GM19372 (cell line): ENCODE measurements at regions not wholly inside any gene's neighbourhood (a gene's known extent, or its start where the extent isn't known, plus 50 kb on each side); places are given as distances from the start of the nearest gene placed in this dataset.
"Not testable (repeated sequence)": the region's sequence is repeated elsewhere in the genome, so short reads cannot be mapped to it uniquely, and the experiment has no call there.

Experiments used
- ATAC-seq: cut with Tn5 transposase; IDR thresholded peaks from one replicate; pipeline ENCODE4 v1.9.1; 2021; ENCODE audit warnings: mild to moderate bottlenecking, low read depth, moderate library complexity; ENCODE audit not compliant: unreplicated experiment

DNA sequence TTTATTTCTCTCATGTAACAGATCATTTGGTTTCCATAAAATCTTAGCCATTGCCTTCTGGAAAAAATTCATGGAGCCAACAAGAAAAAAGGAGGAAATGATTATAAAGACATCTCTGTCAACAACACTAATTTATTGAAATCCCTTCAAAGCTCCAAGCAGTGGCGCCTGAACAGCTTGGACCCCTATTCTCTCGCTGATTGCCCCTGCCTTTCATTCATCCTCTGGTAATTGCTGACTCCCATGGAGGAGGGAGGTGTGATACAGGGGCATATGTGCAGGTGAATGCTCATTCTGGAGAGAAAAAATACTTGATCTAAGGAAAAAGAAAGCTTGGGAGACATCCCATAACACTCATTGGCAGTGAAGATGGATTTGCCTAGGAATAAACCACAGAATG is 345.5 kb downstream of the FGFR2 start:
- ATAC-seq = no peak

DNA sequence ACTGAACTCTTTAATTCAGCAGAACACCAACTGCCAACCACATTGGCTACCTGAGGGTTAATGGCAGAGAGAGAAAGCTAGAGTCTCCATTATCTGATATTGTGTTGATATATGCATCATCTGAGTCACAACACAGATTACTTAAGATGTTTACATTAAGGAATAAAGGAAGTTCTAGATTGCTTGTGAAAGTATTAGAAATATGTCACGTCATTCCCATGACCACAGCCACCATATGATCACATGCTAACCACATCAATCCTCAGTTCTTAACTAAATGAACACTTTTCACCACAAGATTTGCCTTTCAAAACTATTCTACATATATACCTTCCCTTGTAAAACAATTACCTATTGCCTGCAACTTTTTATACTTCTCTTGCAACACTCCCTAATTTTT is 337.9 kb downstream of the FGFR2 start:
- no peak for ATAC-seq

DNA sequence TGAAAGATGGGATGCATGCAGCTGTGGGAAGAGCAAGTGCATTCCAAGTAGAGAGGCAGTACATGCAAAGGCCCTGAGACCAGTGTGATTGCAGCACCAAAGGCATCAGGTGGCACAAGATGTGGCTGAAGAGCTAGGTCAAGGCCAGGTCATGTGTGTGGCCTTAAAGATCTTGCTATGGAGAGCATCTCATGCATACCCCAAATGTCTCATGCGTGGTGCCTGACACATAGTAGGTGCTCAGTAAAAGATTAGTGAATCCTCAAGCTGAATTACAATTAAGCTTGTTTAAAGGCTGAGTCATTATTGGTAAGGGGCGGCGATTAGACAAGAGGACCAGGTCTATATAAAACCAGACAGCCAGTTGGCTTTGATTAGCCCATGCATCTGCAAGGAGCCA is 336.6 kb downstream of the FGFR2 start:
- no peak for ATAC-seq

DNA sequence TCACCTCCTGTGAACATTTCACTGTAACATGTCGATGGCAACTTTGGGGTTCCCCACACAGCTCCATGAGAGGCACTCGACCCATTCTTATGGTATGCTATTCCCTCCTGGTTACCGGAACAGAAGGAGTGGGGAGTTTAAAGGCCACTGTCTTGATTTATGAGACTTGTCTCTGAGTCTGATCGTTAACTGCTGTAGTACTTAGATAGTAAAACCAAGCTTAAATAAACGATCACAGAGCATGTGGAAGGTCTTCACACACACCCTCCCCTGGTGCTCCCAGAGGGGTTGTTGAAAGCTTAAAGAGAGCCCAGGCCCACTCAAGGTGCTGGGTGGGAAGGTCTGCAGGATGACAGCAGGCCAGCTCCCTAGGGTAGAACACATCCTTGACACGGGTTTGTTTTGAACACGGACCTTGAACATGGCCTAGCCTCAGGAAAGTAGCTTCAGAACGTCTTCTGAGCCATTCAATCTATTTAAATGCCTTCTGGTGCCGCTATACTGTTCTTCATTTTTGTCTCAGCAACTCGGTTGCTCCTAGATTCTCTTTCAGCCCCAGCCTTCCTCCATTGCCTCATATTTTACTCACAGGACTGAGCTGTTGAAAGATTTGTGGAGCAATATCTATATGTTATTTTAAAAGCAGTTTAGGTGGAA is 335.3 kb downstream of the FGFR2 start:
- ATAC-seq = no peak

DNA sequence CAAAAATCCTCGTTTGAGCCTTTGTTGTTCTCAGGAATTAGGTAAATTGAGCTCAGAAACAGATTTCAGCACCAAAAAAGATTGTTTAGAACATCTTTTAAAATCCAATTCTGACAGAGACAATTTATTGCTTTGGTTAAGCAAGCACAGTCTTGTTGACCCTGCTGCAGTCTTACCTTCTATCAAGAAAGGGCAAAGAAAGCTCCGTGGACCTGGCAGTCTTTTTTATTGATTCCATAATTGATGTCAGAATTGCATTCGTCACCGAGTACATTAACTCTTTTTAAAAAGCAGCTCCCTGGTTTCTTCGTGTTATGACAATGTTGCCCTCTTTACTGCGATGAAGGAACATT is 334.8 kb downstream of the FGFR2 start:
- no peak for ATAC-seq

DNA sequence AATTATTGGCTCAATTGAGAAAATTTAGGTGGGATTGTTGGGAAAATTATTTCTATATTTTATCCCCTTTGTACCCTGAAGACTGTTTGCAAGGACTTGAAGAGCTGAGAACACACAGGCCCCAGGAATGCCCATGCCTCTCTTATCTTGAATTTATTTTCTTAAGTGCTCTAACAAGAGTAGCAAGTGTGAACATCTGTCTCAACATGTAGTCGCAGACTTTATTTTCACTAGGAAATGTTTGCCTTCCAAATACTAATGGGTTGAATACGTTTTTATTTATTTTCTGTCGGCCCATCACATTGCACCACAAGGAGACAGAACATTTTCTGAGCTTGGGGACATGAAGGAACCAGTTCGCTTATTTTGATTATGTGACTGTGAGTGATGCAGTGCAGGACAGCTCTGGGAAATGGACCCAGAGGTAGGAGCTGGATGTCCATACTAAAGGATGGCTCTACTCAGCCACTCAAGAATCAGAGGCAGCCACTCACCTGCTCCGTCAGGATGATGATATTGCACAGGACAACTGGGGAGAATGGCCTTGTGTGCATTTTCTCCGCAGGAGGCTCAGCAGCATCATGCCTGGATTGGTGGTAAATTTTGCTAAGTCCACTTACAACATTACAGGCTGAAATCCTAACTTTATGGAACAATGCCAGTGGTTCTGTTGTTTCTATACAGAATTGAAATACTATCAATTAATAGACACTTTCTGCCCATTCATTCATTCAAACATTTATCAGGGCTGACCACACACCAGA is 332.7 kb downstream of the FGFR2 start:
- ATAC-seq = no peak

DNA sequence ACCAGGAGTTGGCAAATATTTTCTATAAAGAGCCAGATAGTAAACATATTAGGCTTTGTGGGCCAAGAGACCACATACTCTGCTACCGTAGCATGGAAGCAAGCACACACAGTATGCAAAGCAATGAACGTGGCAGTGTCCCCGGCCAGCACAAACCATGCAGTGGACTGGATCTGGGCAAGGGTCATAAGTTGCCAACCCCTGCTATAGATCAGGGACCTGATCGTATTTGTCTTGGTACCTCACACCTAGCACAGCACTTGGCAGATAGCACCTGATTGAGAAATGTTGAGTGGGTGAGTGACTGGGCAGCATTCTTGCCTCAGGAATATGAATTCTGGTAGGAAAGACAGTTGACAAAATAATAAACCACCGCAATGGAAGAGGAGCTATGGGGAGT is 331.9 kb downstream of the FGFR2 start:
- no peak for ATAC-seq

DNA sequence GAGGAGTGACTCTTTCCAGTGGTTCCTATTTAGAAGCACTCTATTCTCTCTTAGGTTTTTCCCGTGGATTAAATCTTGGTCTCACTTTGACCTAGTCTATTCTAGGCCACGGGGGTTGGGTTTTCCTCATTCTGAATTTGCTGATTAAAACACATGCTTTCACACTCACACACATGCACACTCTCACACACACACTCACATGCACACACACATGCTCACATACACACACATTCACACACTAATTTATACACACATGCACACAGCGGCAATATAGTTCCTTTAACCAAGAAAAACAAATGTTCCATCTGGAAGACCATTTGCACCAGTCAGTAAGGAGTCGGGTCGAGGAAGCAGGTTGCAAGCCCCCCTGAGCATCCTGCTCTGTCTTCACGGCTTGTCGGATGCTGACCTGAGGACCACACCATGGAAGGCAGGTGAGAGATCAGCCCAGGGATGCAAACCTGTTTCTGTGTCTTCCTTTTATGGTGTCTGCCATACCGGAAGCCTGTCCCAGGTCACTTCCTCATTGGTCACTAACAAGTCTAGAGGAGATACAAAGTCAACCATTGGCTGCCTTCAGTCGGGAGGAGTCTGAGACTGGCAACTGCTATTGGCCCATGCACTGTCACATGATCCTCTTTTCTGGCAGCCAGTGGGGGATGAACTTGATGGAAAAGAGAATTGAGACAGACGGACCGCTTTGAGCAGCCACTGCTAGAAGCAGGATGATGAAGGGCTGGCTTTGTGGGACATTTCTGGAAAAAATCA is 330.8 kb downstream of the FGFR2 start:
- no peak for ATAC-seq

DNA sequence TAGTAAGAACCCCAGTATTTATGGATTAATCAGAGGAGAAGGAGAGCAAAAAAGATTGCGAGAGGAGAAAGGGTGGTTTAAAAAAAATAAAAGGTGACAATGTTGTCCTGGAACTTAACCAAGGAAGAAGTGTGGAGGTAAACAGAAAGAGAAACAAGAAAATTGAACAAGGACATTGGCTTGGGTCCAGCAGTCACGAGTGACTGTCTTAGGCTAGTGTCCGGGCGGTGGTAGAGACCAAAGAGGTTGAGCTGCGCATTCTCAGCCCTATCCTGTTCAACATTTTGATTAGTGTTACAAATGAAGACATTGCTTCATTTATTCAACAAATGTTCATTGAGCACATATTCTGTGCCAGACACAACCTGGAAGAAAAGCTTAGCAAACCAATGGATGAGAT is 329.9 kb downstream of the FGFR2 start:
- ATAC-seq = no peak

DNA sequence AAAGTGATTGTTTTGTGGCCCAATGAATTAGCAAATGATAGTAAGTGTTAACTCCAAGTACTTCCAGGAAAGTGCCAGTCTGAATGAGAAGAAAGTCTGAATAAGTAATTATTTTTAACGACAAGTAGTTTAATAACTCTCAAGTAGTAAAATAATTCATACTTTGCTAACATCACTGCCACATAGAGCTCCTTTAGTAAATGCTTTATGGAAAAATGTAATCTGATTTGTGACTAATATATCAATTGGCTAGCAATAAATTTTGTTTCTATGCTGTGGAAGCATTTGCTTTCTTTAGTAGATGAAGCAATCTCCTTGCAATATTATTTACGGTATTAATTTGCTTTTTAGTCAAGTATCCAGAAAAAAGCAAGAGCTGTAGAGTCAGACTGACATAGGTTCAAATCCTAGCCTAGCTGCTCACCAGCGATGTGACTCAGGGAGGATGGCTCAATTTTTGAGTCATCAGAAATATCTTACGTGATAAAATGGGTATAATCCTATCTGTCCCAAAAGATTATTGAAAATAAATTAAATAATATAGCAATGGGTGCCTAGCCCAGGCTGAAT is 329.3 kb downstream of the FGFR2 start:
- no peak for ATAC-seq

DNA sequence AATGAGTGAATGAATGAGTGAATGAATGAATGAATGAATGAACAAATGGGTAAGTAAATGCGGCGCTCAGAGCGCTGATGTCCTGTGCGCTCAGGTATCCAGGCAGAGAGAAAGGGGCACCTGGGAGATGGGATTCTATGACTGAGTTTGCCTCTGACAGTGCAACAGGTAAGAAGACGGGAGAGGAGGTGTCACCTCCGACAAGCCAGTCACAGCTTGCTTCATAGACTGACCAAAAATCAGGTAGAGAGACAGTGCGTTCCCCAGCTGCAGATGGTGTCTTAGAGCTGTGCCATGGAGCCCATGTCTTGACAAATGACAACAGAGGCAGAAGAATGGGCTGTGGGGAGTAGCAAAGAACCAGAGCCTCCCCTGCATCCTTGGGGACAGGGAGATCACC is 327.3 kb downstream of the FGFR2 start:
- no peak for ATAC-seq

DNA sequence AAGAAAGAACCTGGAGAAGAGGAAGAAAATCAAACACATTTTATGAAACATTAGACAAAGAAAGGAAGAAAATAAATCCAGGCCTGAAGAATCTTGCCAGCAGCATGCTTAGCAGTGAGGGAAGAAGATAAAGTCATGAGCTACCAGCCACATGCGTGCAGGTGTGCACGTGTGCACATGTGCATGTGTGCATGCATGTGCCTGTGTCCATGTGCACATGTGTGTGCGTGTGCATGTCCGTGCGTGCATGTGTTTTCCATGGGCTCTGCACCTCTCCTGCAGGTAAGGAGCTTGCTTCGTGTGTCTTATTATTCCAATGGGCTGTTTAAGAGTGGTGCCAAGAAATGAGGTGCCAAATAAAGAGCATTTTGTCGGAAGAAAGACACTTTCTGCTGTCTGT is 322.2 kb downstream of the FGFR2 start:
- no peak for ATAC-seq

DNA sequence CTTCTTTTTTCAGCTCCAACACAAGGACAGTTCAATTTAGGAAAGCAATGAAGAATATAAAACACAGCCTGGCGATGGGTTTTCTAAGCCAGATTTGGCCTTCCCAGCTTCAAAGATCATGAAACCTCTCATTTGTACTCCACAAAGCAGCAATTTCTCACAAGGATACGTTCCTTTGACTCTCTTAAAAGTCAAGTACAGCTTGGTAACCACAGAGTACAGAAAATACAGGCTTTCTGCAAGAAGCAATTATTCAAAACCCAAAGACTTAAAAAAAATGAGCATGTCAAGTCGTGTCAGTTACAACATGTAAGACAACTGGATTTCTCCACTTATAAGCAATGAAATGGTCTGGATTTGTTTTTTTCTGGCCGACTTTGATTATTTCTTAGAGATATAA is 321.4 kb downstream of the FGFR2 start:
- no peak for ATAC-seq

DNA sequence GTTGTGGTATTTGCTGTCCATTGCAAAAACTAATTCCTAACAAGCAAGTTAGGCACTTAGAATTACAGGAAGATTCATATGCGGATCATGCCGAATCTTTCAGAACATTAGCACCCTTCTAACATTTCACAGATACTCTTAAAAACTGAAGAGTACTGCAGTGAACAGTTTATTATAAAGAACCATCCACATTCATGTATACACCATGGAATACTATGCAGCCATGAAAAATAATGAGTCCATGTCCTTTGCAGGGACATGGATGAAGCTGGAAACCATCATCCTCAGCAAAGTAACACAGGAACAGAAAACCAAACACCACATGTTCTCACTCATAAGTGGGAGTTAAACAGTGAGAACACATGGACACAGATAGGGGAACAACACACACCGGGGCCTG is 319.9 kb downstream of the FGFR2 start:
- not testable (repeated sequence) for ATAC-seq

DNA sequence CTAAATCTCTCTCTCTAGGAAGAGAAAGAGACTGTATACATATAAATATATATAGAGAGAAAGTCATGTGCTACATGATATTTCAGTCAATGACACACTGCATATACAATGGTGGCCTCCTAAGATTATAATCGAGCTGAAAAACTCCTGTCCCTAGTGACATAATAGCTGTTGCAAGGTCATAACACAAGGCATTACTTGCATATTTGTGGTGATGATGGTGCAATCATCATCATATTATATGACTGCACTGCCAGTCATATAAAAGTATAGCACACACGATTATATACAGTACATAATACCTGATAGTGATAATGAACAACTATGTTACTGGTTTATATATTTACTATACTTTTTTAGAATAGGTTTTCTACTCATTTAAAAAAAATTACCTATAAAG is 316.7 kb downstream of the FGFR2 start:
- no peak for ATAC-seq

DNA sequence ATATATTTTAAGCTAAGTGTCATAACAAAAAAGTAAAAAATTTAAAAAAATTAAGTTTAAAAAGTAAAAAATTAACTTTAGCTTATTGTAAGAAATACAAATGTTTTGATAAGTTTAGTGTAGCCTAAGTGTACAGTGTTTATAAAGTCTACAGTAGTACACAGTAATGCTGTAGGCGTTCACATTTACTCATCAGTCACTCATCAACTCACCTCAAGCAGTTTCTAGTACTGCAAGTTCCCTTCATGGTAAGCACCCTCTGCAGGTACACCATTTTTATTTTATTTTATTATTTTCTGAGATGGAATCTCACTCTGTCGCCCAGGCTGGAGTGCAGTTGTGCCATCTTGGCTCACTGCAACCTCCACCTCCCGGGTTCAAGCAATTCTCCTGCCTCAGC is 316.0 kb downstream of the FGFR2 start:
- ATAC-seq = no peak

DNA sequence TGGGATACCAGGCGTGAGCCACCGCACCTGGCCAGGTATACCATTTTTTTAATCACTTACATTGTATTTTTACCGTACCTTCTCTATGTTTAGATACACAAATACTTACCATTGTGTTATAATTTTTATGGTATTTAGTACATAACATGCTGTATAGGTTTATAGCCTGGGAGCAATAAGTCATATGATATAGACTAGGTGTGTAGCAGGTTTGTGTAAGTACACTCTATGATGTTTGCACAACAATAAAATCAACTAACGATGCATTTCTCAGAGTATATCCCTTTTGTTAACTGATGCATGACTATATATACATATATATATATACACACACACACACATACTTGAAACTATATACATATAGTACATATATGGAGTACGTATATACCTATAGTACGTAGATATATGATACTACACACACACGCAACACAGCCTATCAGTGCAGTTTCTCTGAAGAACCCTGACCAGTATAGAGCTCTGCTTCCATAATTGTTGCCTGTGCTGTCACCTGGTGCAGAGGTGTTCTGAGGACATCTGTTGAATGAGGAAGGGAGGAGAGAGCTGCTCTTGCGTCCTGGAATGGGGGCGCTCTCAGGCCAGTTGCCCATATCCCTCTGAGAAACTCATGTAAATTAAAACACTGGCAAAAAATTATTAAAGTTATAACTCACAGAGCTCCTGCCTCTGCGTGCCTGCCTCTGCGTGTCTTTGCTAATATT is 315.3 kb downstream of the FGFR2 start:
- ATAC-seq = no peak

DNA sequence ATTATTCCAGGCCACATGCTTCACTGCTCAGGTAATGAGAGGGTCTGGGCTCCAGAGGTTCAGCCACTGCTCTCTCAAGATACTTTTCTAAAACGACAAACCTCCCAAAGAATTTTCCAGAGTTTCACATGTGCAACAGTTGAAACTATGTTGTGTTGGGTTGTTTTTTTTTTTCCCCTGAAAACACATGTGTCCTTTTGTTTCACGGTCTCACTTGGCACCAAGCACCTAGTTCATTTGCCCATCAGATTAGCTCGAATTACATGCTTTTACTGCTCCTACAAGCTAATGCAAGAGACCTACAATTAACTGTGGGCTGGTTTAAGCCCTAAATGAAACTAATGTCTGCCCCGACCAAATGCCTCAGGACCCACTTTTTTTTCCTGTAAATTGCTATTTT is 313.3 kb downstream of the FGFR2 start:
- no peak for ATAC-seq

DNA sequence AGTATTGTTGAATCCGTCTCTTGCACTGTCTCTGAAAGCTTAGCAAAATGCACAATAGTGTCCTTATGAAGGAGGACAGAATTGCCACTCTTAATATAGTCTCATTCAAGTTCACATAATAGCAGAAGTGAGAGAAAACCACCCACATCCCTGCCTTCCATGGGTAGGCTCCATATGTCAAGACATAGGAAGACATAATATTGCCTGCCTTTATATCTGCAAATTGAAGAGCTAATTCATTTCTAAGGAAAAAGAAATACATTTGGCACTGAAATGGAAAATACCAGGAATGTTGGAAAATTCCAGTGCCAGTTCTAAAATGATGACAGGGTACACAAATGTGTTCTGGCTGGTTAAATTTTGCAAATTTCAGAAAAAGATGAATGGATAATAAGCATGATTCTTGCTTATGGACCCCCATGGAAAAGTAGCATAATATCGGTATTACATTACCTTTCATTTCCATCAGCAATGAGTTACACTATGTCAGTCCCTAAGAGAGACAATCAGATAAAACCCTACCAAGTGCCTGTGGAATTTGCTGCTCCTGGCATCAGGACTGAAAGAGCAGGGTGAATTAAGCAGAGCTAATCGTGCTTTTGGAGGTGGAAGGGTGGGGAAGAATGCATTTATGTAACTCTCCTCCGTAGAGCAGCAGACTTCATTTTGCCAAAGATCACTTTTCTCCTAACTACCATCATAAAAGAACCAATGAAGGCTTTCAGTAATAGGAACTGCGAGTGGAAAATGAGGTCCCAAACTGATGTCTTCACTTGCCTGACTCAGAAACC is 312.6 kb downstream of the FGFR2 start:
- ATAC-seq = no peak

DNA sequence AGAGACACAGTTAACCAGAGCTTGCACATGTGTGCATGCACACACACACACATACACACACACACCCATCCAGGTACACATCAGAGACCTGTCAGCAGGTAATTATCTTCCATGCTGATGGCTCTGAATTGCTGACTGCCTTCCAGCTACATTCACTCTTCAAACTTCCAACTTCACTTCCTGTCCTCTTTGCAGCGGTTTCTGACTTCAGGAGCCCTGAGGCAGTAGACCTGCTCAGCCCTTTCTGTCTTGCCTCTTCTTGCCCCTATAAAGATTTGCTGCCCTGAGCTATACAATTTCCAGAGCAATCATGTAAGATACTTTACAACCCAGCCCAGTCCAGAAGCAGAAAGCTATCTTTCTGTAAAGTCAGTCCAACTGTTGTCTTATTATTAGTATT is 310.2 kb downstream of the FGFR2 start:
- no peak for ATAC-seq
